ENCODE measurements at regions not wholly inside any gene's neighbourhood (a gene's known extent, or its start where the extent isn't known, plus 50 kb on each side); places are given as distances from the start of the nearest gene placed in this dataset.

DNA sequence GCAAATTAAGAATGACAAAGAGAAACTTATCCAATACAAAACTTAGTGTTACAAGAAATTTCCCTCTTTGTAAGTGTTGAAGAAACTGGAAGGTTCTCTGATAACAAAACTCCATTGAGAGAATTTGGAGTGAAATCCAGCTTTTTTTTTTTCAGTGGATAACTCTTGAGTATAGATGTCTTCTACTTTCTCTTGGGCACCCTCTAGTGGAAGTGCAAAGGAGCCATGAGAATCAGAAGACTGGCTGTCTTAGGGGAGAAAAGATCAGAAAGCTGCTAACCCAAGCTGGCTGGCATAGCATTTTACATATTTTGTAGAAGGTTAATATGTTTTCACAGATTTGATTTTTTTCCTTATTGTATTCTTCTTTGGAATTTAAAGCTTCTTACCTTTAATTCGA, 138.8 kb upstream of the SATB2 start:
- TF ChIP-seq, protein P1, sequence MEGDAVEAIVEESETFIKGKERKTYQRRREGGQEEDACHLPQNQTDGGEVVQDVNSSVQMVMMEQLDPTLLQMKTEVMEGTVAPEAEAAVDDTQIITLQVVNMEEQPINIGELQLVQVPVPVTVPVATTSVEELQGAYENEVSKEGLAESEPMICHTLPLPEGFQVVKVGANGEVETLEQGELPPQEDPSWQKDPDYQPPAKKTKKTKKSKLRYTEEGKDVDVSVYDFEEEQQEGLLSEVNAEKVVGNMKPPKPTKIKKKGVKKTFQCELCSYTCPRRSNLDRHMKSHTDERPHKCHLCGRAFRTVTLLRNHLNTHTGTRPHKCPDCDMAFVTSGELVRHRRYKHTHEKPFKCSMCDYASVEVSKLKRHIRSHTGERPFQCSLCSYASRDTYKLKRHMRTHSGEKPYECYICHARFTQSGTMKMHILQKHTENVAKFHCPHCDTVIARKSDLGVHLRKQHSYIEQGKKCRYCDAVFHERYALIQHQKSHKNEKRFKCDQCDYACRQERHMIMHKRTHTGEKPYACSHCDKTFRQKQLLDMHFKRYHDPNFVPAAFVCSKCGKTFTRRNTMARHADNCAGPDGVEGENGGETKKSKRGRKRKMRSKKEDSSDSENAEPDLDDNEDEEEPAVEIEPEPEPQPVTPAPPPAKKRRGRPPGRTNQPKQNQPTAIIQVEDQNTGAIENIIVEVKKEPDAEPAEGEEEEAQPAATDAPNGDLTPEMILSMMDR (conservative IDR thresholded peaks at IDR 0.05; ENCODE audit: low read depth, low read length), result peak; percentile 66
- DNase-seq (ENCODE audit: low read depth), result peak; percentile 3
- H3K4me3 ChIP-seq (ENCODE audit: low read depth, low read length), result no peak overlapping the region

DNA sequence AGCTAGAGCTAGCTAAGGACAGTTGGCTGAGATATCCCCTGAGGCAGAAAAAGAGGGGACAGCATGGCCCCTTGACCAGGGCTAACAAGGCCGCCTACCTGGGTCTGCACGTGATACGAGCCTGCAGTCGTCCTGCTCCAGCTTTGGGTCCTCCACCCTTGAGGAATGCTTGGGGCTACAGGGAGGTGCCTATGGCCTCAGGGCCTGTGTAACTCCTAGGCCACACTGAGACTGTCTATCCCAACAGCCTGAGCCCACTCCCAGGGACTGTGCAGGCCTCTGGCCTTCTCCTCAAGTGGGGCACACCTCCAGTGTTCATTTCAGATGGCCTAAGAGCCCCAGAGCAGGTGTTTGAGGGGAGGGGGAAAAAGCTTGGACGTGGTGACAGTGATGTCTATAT, 136.7 kb upstream of the SATB2 start:
- TF ChIP-seq, protein P1 (conservative IDR thresholded peaks at IDR 0.05; ENCODE audit: low read depth, low read length), result no peak
- DNase-seq (ENCODE audit: low read depth), result no peak

DNA sequence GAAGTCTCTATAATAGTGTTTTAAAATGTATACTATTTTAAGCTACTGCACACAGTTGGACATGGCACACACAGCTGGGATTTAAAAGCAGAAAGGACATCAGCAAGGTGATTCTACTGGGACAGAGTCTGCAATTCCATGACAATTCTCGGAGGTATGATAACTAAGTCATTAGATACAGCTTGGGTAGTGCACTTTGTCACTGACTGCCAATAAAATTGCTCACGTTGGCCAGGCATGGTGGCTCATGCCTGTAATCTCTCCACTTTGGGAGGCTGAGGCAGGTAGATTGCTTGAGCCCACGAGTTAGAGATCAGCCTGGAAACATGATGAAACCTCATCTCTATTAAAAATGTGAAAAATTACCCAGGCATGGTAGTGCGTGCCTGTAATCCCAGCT, 134.1 kb upstream of the SATB2 start:
- no peak for DNase-seq (ENCODE audit: low read depth)
- no peak overlapping the region for H3K4me3 ChIP-seq (ENCODE audit: low read depth, low read length)
- TF ChIP-seq, protein P1 (conservative IDR thresholded peaks at IDR 0.05; ENCODE audit: low read depth, low read length), result no peak

More for the DNA sequence above, 136.7 kb upstream of the SATB2 start:
- no peak overlapping the region for H3K4me3 ChIP-seq (ENCODE audit: low read depth, low read length)

DNA sequence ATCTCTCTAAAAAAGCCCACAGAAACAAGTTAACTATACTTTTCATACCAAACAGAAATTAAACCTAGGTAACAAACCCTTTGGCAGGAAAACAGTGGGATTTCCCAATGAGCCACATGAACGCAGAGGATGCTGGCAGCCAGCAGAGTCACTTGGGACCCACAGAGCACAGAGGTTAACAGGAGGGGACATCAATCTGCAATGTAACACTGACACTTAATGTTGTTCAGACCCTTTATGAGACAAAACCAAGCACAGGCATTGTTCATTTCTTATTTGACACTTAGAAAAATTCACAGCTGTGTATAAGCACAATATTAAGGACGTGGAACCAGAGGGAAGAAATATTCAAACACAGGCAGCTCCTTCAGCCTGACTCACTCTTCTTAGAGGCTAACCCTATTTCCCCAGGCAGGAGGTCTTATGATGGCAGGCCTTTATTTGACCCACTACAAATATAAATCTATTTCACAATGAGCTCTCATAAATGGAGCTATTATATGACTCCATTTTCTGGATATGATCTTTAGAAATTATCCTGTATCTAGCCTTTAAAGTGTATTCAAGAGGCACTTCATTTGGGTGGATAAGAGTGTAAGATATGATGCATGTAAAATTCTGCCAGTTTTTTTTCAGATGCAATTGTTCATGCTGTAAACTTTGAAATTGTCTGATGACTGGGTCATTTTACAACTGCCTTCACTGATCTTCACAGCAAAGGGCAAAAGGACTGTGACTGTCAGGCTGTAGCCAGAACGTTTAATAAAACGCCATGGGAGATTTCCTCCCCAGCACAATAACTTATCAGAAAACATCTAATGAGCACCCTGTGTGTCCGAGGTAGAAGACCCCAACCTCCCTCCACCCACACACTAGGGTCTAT, 132.8 kb upstream of the SATB2 start:
- TF ChIP-seq, protein P1 (conservative IDR thresholded peaks at IDR 0.05; ENCODE audit: low read depth, low read length), result no peak
- no peak overlapping the region for H3K4me3 ChIP-seq (ENCODE audit: low read depth, low read length)
- DNase-seq (ENCODE audit: low read depth), result no peak

DNA sequence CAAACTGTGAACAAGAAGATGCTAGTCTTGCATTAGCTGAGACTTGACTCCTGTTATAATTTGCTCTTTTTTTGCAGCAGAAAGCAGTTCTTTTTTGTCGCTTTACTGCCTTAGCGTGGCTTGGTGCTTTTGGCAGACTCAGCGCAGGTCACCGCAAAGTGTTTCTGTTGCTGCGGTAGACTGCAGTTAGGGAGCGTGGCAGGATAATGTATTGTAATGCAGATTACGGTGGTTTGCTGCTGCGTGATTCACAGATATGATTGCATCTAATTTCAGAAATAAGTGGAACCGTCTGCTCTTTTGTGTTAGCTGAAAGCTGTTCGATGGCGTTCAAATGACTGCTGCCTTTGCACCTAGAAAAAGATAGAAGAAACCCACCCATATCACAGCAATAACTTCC, 131.6 kb upstream of the SATB2 start:
- no peak overlapping the region for H3K4me3 ChIP-seq (ENCODE audit: low read depth, low read length)
- no peak for DNase-seq (ENCODE audit: low read depth)
- TF ChIP-seq, protein P1 (conservative IDR thresholded peaks at IDR 0.05; ENCODE audit: low read depth, low read length), result no peak

DNA sequence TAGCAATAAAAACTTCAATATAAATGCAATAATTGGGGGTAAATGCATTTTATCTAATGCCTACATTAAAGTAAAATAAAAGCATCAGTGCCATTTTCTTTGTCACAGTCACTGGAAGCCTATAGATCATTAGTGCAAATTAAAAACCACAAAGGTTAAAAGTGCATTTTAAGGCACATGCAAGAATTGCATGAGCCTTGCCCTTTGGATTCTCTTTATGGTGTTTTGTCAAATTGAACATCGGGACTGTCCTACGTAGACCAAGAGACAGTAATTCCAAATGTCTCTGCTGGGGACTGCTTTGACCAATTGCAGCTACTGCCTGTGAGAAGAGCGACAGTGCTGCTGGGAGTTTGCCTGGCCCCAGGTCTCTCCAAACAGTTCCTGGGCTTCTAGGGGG, 130.3 kb upstream of the SATB2 start:
- TF ChIP-seq, protein P1 (conservative IDR thresholded peaks at IDR 0.05; ENCODE audit: low read depth, low read length), result no peak
- no peak for DNase-seq (ENCODE audit: low read depth)
- H3K4me3 ChIP-seq (ENCODE audit: low read depth, low read length), result no peak overlapping the region

DNA sequence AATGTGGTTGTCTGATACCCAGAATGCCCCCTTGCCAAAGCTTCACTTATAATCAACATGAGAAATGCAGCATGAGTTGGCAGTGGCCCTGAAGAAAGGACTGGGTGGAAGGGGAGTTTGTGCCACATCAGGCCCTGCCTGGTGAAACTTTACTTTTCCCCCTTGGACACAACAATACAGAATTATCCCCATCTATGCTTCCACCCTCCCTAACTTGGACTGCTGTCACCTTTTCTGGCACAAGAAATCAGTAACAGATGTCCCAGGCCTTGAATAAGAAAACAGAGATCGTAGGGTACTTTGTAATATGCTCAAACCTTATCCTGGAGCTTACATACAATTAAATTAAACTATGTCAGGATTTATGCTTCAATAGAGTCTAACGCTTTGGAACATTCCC, 128.9 kb upstream of the SATB2 start:
- DNase-seq (ENCODE audit: low read depth), result no peak
- no peak overlapping the region for H3K4me3 ChIP-seq (ENCODE audit: low read depth, low read length)
- TF ChIP-seq, protein P1 (conservative IDR thresholded peaks at IDR 0.05; ENCODE audit: low read depth, low read length), result no peak
